ENCODE measurements at regions not wholly inside any gene's neighbourhood (a gene's known extent, or its start where the extent isn't known, plus 50 kb on each side); places are given as distances from the start of the nearest gene placed in this dataset.
A peak's percentile ranks its signal among the peaks of the same experiment; 100 is the strongest.
"Not testable (repeated sequence)": the region's sequence is repeated elsewhere in the genome, so short reads cannot be mapped to it uniquely, and the experiment has no call there.

DNA sequence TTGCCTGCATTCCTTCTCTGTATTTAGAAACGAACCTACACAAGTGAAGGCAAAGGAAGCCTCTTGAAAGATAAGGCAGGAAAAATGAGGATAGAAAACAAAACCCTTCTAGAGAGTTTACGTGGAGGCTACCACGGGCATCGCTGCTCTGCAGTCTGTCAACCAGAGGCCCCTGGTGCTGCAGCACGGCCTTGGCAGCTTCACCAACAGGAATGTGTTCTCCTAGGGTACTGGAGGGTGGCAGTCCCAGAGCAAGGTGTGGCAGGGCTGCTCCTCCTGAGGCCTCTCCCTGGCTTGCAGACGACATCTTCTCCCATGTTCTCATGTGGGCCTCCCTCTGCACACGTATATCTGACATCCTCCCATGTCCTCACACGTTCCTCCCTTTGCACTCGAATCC is 57.6 kb upstream of the SAMD11 start:
- no peak overlapping the region for H3K4me3 Mint-ChIP-seq
- ATAC-seq (ENCODE audit: low read depth): no peak
- H3K27ac Mint-ChIP-seq: no peak overlapping the region
- H3K4me1 Mint-ChIP-seq: no peaks in the 10 kb centered on the region
- DNase-seq: no peak
- POLR2A ChIA-PET: no interaction called here
- peaks cover 30% of the 10 kb centered on the region for H3K27me3 Mint-ChIP-seq
- H3K36me3 Mint-ChIP-seq: no peaks in the 10 kb centered on the region
- H3K9me3 Mint-ChIP-seq: no peaks in the 10 kb centered on the region

DNA sequence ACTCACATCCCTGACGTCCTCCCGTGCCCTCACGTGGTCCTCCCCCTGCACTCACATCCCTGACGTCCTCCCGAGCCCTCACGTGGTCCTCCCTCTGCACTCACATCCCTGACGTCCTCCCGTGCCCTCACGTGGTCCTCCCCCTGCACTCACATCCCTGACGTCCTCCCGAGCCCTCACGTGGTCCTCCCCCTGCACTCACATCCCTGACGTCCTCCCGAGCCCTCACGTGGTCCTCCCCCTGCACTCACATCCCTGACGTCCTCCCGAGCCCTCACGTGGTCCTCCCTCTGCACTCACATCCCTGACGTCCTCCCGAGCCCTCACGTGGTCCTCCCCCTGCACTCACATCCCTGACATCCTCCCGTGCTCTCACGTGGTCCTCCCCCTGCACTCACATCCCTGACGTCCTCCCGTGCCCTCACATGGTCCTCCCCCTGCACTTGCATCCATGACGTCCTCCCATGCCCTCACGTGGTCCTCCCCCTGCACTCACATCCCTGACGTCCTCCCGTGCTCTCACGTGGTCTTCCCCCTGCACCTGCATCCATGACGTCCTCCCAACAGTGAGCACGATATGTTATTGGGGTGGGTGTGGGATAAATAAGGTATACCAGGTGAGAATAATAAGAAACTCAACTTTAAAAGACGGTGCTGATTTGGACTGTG is 57.0 kb upstream of the SAMD11 start:
- peaks cover 26% of the 10 kb centered on the region for H3K27me3 Mint-ChIP-seq
- POLR2A ChIA-PET; ATAC-seq (ENCODE audit: low read depth); H3K4me1 Mint-ChIP-seq; H3K4me3 Mint-ChIP-seq; H3K36me3 Mint-ChIP-seq; H3K9me3 Mint-ChIP-seq; H3K27ac Mint-ChIP-seq; DNase-seq: not testable (repeated sequence)

DNA sequence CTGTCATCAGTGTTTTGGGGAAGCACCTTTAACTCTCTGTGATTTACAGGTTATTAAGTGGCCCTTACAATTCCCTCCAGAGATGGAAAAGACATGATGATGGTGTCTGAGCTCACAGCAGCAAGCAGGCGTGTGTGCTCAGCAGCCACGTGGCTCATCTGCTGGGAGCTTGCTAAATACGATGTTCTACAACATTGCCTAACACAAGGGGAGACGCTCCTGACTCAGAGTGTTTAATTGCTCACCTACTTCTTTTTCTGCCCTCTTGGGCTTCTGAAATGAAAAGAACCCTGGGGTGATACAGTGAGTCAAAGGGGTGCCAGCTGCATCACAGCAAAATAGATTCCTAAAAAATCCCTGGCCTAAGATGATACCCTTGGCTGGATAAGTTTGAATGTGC is 56.2 kb upstream of the SAMD11 start:
- H3K4me1 Mint-ChIP-seq; H3K9me3 Mint-ChIP-seq; DNase-seq; H3K4me3 Mint-ChIP-seq; H3K36me3 Mint-ChIP-seq; H3K27ac Mint-ChIP-seq; POLR2A ChIA-PET; ATAC-seq (ENCODE audit: low read depth): not testable (repeated sequence)
- peaks cover 22% of the 10 kb centered on the region for H3K27me3 Mint-ChIP-seq

DNA sequence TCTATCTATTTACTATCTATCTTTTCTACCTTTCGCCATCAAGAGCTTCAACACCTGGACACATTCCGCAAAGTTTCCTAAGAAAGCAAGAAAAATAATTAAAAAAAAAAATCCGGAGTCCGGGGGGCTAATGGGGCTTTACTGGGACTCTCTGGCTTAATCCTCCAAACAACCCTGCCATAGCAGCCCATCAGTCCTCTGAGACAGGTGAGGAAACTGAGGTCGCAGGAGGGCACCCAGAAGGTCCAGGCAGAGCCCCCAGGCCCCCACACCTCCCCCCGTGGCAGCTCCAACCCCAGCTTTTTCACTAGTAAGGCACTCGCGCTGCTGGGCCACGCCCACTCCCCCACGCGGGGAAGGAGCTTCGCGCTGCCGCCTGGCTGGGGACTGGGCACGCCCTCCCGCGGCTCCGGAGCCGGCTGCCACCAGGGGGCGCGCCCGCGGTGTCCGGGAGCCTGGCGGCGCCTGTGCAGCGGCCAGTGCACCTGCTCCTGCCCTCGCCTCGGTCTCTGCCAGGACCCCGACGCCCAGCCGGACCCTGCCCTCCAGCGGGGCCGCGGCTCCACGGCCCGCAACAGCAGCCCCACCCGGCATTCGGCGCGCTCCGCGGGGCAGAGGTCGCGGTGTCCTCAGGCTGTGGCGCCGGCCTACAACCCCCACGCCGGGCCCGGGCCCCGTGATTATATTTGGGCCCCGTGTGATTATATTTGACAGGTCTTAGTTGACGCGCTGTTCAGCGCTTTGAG is 54.1 kb upstream of the SAMD11 start:
- Mint-ChIP-seq H3K27ac (no peak overlapping the region), H3K27me3 (peaks cover 21% of the 10 kb centered on the region), H3K9me3 (no peaks in the 10 kb centered on the region), H3K36me3 (no peaks in the 10 kb centered on the region), H3K4me3 (no peak overlapping the region), H3K4me1 (no peaks in the 10 kb centered on the region)
- ATAC-seq (ENCODE audit: low read depth): peak; percentile 92
- POLR2A ChIA-PET: no interaction called here
- peak; percentile 91 for DNase-seq
